GM23338 (cell line): ENCODE measurements at regions not wholly inside any gene's neighbourhood (a gene's known extent, or its start where the extent isn't known, plus 50 kb on each side); places are given as distances from the start of the nearest gene placed in this dataset.

Experiments used
- ATAC-seq: fragments of 200-7000 bp; cut with Tn5 transposase; 3 replicates; pipeline ENCODE4 v1.9.1; 2020
- DNase-seq: peaks from one replicate; pipeline ENCODE4 v3.0.0-alpha.2; 2015; ENCODE audit warnings: low spot score
- H2AFZ ChIP-seq: fragments of 200-600 bp; sonication (generic); 2 replicates; pipeline ENCODE4 v1.8.0; 2016; ENCODE audit warnings: antibody characterized with exemption, mild to moderate bottlenecking, moderate library complexity
- H3F3A ChIP-seq: fragments of 200-600 bp; sonication (generic); replicated peaks from 2 replicates; pipeline ENCODE4 v1.8.0; 2017; ENCODE audit warnings: antibody characterized with exemption, mixed run types, low read depth
- H3K27ac ChIP-seq: fragments of 200-600 bp; sonication (generic); 2 replicates; pipeline ENCODE4 v1.6.1; 2016; ENCODE audit warnings: low read depth
- H3K27me3 ChIP-seq: fragments of 200-600 bp; sonication (generic); 2 replicates; pipeline ENCODE4 v1.8.0; 2016; ENCODE audit warnings: mild to moderate bottlenecking, mixed run types, moderate library complexity; ENCODE audit not compliant: insufficient read depth
- H3K36me3 ChIP-seq: fragments of 200-600 bp; sonication (generic); 2 replicates; pipeline ENCODE4 v1.8.0; 2016; ENCODE audit warnings: mild to moderate bottlenecking; ENCODE audit not compliant: insufficient read depth
- H3K4me1 ChIP-seq: fragments of 200-600 bp; sonication (generic); 2 replicates; pipeline ENCODE4 v1.8.0; 2016; ENCODE audit warnings: mild to moderate bottlenecking, moderate library complexity; ENCODE audit not compliant: insufficient read depth
- H3K4me2 ChIP-seq: fragments of 200-600 bp; sonication (generic); 2 replicates; pipeline ENCODE4 v1.7.1; 2017; ENCODE audit warnings: mixed run types
- H3K4me3 ChIP-seq: fragments of 200-600 bp; sonication (generic); 2 replicates; pipeline ENCODE4 v1.6.1; 2016; ENCODE audit warnings: mixed run types
- H3K79me2 ChIP-seq: fragments of 200-600 bp; sonication (generic); replicated peaks from 2 replicates; pipeline ENCODE4 v1.8.0; 2017; ENCODE audit warnings: mild to moderate bottlenecking; ENCODE audit not compliant: insufficient read depth
- H3K9me2 ChIP-seq: fragments of 200-600 bp; sonication (generic); 2 replicates; pipeline ENCODE4 v1.8.0; 2017; ENCODE audit not compliant: insufficient read depth
- H4K20me1 ChIP-seq: fragments of 200-600 bp; sonication (generic); replicated peaks from 2 replicates; pipeline ENCODE4 v1.8.0; 2017; ENCODE audit warnings: mild to moderate bottlenecking; ENCODE audit not compliant: insufficient read depth
- H3K27ac Mint-ChIP-seq: 2 replicates; pipeline ENCODE4 v1.8.0; 2020; ENCODE audit warnings: inconsistent platforms, mild to moderate bottlenecking, moderate library complexity, mixed read lengths
- H3K27me3 Mint-ChIP-seq: 3 replicates; pipeline ENCODE4 v1.8.0; 2022; ENCODE audit warnings: low read depth, mild to moderate bottlenecking, moderate library complexity, mixed read lengths, inconsistent platforms; ENCODE audit not compliant: insufficient read depth, poor library complexity
- H3K36me3 Mint-ChIP-seq: 3 replicates; pipeline ENCODE4 v1.8.0; 2021; ENCODE audit warnings: low read depth, mild to moderate bottlenecking, inconsistent platforms, moderate library complexity, mixed read lengths
- H3K4me1 Mint-ChIP-seq: 3 replicates; pipeline ENCODE4 v1.8.0; 2020; ENCODE audit warnings: mild to moderate bottlenecking, inconsistent platforms, mixed read lengths
- H3K4me3 Mint-ChIP-seq: 3 replicates; pipeline ENCODE4 v1.8.0; 2021; ENCODE audit warnings: moderate library complexity, mild to moderate bottlenecking, inconsistent platforms, mixed read lengths
- H3K9me3 Mint-ChIP-seq: 3 replicates; pipeline ENCODE4 v1.8.0; 2020; ENCODE audit warnings: moderate library complexity, mild to moderate bottlenecking, inconsistent platforms, mixed read lengths
- NANOG ChIP-seq: IDR thresholded peaks from 2 replicates; pipeline ENCODE4 v1.6.1; 2016; ENCODE audit warnings: antibody characterized with exemption, borderline replicate concordance
- TF ChIP-seq, protein P1 (sequence below): fragments of 250-450 bp; sonication (Bioruptor Pico); IDR thresholded peaks from 2 replicates; pipeline ENCODE4 v1.5.0; 2020; ENCODE audit warnings: mild to moderate bottlenecking, moderate library complexity
- TF ChIP-seq, protein P2 (sequence below): IDR thresholded peaks from one replicate; pipeline ENCODE4 v1.6.1; 2018; ENCODE audit warnings: antibody characterized with exemption; ENCODE audit not compliant: unreplicated experiment
- TF ChIP-seq, protein P3 (sequence below), 2 experiments: fragments of 200-600 bp in 1 of 2; sonication (generic) in 1 of 2; conservative IDR thresholded peaks; 2 replicates each; pipeline versions ENCODE4 v1.5.1 to v1.6.1; 2016 to 2017; ENCODE audit warnings: antibody characterized with exemption in 2 of 2, low read depth in 2 of 2, mild to moderate bottlenecking in 2 of 2, moderate library complexity in 1 of 2
- TF ChIP-seq, protein P4 (sequence below): IDR thresholded peaks from 2 replicates; pipeline ENCODE4 v1.6.1; 2016; ENCODE audit warnings: antibody characterized with exemption

DNA sequence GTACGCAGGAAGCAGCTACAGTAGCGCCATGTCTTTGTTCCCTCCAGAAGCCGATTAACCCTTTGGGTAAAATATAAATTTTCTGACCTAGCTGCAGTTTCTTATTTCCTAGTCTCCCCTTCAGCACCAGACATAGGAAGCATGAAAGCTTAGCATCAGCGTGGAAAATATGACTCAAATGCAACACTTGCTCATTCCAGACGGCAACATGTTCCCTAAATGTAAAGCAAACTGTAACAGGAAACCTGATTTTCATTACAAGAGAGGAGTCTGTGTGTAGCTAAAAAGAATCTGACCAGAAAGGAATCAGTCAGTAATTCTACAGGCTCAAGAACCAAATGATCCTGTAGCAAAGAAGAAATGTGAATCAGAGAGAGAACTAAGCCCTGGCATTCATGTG, 219.2 kb downstream of the C7orf25 start (continued):
- TF ChIP-seq, protein P1, sequence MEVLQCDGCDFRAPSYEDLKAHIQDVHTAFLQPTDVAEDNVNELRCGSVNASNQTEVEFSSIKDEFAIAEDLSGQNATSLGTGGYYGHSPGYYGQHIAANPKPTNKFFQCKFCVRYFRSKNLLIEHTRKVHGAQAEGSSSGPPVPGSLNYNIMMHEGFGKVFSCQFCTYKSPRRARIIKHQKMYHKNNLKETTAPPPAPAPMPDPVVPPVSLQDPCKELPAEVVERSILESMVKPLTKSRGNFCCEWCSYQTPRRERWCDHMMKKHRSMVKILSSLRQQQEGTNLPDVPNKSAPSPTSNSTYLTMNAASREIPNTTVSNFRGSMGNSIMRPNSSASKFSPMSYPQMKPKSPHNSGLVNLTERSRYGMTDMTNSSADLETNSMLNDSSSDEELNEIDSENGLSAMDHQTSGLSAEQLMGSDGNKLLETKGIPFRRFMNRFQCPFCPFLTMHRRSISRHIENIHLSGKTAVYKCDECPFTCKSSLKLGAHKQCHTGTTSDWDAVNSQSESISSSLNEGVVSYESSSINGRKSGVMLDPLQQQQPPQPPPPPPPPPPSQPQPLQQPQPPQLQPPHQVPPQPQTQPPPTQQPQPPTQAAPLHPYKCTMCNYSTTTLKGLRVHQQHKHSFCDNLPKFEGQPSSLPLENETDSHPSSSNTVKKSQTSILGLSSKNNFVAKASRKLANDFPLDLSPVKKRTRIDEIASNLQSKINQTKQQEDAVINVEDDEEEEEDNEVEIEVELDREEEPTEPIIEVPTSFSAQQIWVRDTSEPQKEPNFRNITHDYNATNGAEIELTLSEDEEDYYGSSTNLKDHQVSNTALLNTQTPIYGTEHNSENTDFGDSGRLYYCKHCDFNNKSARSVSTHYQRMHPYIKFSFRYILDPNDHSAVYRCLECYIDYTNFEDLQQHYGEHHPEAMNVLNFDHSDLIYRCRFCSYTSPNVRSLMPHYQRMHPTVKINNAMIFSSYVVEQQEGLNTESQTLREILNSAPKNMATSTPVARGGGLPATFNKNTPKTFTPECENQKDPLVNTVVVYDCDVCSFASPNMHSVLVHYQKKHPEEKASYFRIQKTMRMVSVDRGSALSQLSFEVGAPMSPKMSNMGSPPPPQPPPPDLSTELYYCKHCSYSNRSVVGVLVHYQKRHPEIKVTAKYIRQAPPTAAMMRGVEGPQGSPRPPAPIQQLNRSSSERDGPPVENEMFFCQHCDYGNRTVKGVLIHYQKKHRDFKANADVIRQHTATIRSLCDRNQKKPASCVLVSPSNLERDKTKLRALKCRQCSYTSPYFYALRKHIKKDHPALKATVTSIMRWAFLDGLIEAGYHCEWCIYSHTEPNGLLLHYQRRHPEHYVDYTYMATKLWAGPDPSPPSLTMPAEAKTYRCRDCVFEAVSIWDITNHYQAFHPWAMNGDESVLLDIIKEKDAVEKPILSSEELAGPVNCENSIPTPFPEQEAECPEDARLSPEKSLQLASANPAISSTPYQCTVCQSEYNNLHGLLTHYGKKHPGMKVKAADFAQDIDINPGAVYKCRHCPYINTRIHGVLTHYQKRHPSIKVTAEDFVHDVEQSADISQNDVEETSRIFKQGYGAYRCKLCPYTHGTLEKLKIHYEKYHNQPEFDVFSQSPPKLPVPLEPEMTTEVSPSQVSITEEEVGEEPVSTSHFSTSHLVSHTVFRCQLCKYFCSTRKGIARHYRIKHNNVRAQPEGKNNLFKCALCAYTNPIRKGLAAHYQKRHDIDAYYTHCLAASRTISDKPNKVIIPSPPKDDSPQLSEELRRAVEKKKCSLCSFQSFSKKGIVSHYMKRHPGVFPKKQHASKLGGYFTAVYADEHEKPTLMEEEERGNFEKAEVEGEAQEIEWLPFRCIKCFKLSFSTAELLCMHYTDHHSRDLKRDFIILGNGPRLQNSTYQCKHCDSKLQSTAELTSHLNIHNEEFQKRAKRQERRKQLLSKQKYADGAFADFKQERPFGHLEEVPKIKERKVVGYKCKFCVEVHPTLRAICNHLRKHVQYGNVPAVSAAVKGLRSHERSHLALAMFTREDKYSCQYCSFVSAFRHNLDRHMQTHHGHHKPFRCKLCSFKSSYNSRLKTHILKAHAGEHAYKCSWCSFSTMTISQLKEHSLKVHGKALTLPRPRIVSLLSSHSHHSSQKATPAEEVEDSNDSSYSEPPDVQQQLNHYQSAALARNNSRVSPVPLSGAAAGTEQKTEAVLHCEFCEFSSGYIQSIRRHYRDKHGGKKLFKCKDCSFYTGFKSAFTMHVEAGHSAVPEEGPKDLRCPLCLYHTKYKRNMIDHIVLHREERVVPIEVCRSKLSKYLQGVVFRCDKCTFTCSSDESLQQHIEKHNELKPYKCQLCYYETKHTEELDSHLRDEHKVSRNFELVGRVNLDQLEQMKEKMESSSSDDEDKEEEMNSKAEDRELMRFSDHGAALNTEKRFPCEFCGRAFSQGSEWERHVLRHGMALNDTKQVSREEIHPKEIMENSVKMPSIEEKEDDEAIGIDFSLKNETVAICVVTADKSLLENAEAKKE (CRISPR knock-in tag): no peak
- TF ChIP-seq, protein P2, sequence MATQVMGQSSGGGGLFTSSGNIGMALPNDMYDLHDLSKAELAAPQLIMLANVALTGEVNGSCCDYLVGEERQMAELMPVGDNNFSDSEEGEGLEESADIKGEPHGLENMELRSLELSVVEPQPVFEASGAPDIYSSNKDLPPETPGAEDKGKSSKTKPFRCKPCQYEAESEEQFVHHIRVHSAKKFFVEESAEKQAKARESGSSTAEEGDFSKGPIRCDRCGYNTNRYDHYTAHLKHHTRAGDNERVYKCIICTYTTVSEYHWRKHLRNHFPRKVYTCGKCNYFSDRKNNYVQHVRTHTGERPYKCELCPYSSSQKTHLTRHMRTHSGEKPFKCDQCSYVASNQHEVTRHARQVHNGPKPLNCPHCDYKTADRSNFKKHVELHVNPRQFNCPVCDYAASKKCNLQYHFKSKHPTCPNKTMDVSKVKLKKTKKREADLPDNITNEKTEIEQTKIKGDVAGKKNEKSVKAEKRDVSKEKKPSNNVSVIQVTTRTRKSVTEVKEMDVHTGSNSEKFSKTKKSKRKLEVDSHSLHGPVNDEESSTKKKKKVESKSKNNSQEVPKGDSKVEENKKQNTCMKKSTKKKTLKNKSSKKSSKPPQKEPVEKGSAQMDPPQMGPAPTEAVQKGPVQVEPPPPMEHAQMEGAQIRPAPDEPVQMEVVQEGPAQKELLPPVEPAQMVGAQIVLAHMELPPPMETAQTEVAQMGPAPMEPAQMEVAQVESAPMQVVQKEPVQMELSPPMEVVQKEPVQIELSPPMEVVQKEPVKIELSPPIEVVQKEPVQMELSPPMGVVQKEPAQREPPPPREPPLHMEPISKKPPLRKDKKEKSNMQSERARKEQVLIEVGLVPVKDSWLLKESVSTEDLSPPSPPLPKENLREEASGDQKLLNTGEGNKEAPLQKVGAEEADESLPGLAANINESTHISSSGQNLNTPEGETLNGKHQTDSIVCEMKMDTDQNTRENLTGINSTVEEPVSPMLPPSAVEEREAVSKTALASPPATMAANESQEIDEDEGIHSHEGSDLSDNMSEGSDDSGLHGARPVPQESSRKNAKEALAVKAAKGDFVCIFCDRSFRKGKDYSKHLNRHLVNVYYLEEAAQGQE: no peak

DNA sequence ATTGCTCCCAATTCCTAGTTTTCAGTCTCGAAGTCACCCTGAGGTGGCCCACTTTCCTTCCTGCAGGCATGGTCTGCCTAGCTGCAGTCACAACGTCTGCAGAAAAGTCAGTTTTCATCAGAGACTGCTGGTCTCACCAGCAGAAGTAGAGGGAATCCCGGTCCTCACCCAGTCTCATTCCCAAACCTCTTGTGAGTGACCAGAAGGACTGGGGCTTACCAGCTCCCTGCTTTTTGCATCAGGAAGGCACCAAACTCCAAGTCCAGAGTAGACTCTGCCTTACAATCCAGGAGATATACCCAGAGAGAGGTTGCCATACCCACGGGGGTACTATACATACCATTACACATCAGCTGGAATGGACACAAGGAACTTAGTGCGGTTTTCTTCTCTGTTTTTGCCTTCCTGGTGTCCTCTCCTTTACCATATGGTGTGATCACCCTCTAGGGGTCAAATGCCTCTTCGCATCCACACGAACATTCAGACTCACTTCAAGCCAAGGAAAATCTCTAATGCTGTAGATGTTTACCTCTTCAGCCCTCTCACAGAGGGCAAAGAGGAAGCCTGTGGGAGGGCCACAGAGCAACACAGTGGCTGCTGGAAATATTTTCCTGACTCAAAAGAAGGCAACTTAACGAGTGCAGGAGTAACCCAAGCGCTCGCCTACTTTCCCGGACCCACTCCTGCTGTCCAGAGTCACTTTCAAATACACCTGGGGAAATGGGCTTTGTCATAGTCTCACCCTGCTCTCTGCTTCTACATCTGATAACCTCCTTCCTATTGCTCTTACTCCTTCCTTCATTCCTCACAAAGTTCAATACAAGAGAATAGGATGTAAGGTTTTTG, 220.9 kb downstream of the C7orf25 start:
- ATAC-seq: peak; percentile 80
- no peak overlapping the region for H3K4me3 ChIP-seq
- H2AFZ ChIP-seq: peak overlapping the region; percentile 45; the same call in 1 of the 2 replicates
- H3K27me3 ChIP-seq: peaks cover 10% of the 10 kb centered on the region; the same call in 1 of the 2 replicates
- peaks cover 7% of the 10 kb centered on the region for H3K27me3 Mint-ChIP-seq
- H3K27ac ChIP-seq: no peak overlapping the region
- H3K9me2 ChIP-seq: no peaks in the 10 kb centered on the region
- no peaks in the 10 kb centered on the region for H3K36me3 Mint-ChIP-seq
- H3K36me3 ChIP-seq: no peaks in the 10 kb centered on the region
- DNase-seq: peak; percentile 81
- no peaks in the 10 kb centered on the region for H3F3A ChIP-seq
- no peak overlapping the region for H3K4me3 Mint-ChIP-seq
- TF ChIP-seq, protein P3, sequence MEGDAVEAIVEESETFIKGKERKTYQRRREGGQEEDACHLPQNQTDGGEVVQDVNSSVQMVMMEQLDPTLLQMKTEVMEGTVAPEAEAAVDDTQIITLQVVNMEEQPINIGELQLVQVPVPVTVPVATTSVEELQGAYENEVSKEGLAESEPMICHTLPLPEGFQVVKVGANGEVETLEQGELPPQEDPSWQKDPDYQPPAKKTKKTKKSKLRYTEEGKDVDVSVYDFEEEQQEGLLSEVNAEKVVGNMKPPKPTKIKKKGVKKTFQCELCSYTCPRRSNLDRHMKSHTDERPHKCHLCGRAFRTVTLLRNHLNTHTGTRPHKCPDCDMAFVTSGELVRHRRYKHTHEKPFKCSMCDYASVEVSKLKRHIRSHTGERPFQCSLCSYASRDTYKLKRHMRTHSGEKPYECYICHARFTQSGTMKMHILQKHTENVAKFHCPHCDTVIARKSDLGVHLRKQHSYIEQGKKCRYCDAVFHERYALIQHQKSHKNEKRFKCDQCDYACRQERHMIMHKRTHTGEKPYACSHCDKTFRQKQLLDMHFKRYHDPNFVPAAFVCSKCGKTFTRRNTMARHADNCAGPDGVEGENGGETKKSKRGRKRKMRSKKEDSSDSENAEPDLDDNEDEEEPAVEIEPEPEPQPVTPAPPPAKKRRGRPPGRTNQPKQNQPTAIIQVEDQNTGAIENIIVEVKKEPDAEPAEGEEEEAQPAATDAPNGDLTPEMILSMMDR (conservative IDR thresholded peaks at IDR 0.05; ENCODE audit: low read depth in 2 of 2): peak; percentile 83 to 88
- TF ChIP-seq, protein P4, sequence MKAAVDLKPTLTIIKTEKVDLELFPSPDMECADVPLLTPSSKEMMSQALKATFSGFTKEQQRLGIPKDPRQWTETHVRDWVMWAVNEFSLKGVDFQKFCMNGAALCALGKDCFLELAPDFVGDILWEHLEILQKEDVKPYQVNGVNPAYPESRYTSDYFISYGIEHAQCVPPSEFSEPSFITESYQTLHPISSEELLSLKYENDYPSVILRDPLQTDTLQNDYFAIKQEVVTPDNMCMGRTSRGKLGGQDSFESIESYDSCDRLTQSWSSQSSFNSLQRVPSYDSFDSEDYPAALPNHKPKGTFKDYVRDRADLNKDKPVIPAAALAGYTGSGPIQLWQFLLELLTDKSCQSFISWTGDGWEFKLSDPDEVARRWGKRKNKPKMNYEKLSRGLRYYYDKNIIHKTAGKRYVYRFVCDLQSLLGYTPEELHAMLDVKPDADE: no peak
- TF ChIP-seq NANOG: no peak
- H3K4me1 ChIP-seq: peaks cover 25% of the 10 kb centered on the region
- no peaks in the 10 kb centered on the region for H4K20me1 ChIP-seq
- H3K27ac Mint-ChIP-seq: no peak overlapping the region
- H3K4me1 Mint-ChIP-seq: peaks cover 31% of the 10 kb centered on the region
- no peak overlapping the region for H3K4me2 ChIP-seq
- no peaks in the 10 kb centered on the region for H3K79me2 ChIP-seq
- no peaks in the 10 kb centered on the region for H3K9me3 Mint-ChIP-seq
